ENCODE measurements at regions not wholly inside any gene's neighbourhood (a gene's known extent, or its start where the extent isn't known, plus 50 kb on each side); places are given as distances from the start of the nearest gene placed in this dataset.
A peak's percentile ranks its signal among the peaks of the same experiment; 100 is the strongest.

- H3K27ac ChIP-seq, result peak overlapping the region in 1 of 4 donors; percentile 3
- no peak for TF ChIP-seq EP300 (IDR thresholded peaks at IDR 0.05)
- no peak for TF ChIP-seq CTCF (IDR thresholded peaks at IDR 0.05)
- no peak for TF ChIP-seq POLR2A (IDR thresholded peaks at IDR 0.05)
- no peak for TF ChIP-seq POLR2AphosphoS5 (IDR thresholded peaks at IDR 0.05)
- H3K4me3 ChIP-seq, result no peak overlapping the region
- H3K36me3 ChIP-seq, result no peaks in the 10 kb centered on the region
- DNase-seq, result no peak
- no peaks in the 10 kb centered on the region for H3K27me3 ChIP-seq
- intact Hi-C loops (cut with DNase I), result no loop called here
- H3K9me3 ChIP-seq, result peaks cover 5 to 9% (median 8%) of the 10 kb centered on the region in 4 donors
- H3K4me1 ChIP-seq, result peaks cover 0 to 27% (median 17%) of the 10 kb centered on the region in 4 donors
Measured at GRCh38 chr1:68705466-68705865, 208.6 kb upstream of the DEPDC1 start.

- no peak overlapping the region for H3K4me3 ChIP-seq
- intact Hi-C loops (cut with DNase I), result no loop called here
- DNase-seq, result no peak
- H3K36me3 ChIP-seq, result no peaks in the 10 kb centered on the region
- H3K4me1 ChIP-seq, result peaks cover 0 to 27% (median 17%) of the 10 kb centered on the region in 4 donors
- 70 to 82% methylated on average over 4 of the region's 4 CpGs for WGBS, 2 donors
- no peak for TF ChIP-seq EP300 (IDR thresholded peaks at IDR 0.05)
- no peaks in the 10 kb centered on the region for H3K27me3 ChIP-seq
- peaks cover 5 to 9% (median 8%) of the 10 kb centered on the region in 4 donors for H3K9me3 ChIP-seq
- H3K27ac ChIP-seq, result no peak overlapping the region
Measured at GRCh38 chr1:68706639-68707317, 209.9 kb upstream of the DEPDC1 start.

GRCh38 chr1:68717330-68717729, 220.4 kb upstream of the DEPDC1 start:
- Histone ChIP-seq H3K4me3 (no peak overlapping the region), H3K27ac (peak overlapping the region in 1 of 4 donors; percentile 62), H3K36me3 (no peaks in the 10 kb centered on the region), H3K4me1 (peaks cover 0 to 12% (median 9%) of the 10 kb centered on the region in 4 donors), H3K27me3 (no peaks in the 10 kb centered on the region), H3K9me3 (no peaks in the 10 kb centered on the region)
- TF ChIP-seq CTCF (IDR thresholded peaks at IDR 0.05) (no peak), EP300 (IDR thresholded peaks at IDR 0.05) (peak in 1 of 4 donors; percentile 59), POLR2A (IDR thresholded peaks at IDR 0.05) (no peak), POLR2AphosphoS5 (IDR thresholded peaks at IDR 0.05) (peak in 1 of 4 donors; percentile 24)
- WGBS, 2 donors, result 32 to 52% methylated on average over 1 of the region's 1 CpG
- intact Hi-C loops (cut with DNase I), result no loop called here
- no peak for DNase-seq

- intact Hi-C loops (cut with DNase I), result no loop called here
- no peaks in the 10 kb centered on the region for H3K36me3 ChIP-seq
- TF ChIP-seq POLR2AphosphoS5 (IDR thresholded peaks at IDR 0.05) (no peak), EP300 (IDR thresholded peaks at IDR 0.05) (no peak), CTCF (IDR thresholded peaks at IDR 0.05) (no peak), POLR2A (IDR thresholded peaks at IDR 0.05) (no peak)
- no peak overlapping the region for H3K27ac ChIP-seq
- H3K9me3 ChIP-seq, result no peaks in the 10 kb centered on the region
- WGBS, 2 donors, result 77 to 94% methylated on average over 1 of the region's 1 CpG
- DNase-seq, result no peak
- H3K4me1 ChIP-seq, result peaks cover 0 to 27% (median 21%) of the 10 kb centered on the region in 4 donors
- no peak overlapping the region for H3K4me3 ChIP-seq
- no peaks in the 10 kb centered on the region for H3K27me3 ChIP-seq
Measured at GRCh38 chr1:68720476-68720875, 223.6 kb upstream of the DEPDC1 start.

GRCh38 chr1:68723791-68724190, 226.9 kb upstream of the DEPDC1 start:
- TF ChIP-seq POLR2AphosphoS5 (IDR thresholded peaks at IDR 0.05) (no peak), EP300 (IDR thresholded peaks at IDR 0.05) (no peak), CTCF (IDR thresholded peaks at IDR 0.05) (no peak), POLR2A (IDR thresholded peaks at IDR 0.05) (no peak)
- Histone ChIP-seq H3K27ac (peak overlapping the region in 1 of 4 donors; percentile 60), H3K9me3 (no peaks in the 10 kb centered on the region), H3K27me3 (no peaks in the 10 kb centered on the region), H3K4me3 (no peak overlapping the region), H3K36me3 (no peaks in the 10 kb centered on the region), H3K4me1 (peaks cover 0 to 27% (median 16%) of the 10 kb centered on the region in 4 donors)
- no peak for DNase-seq
- intact Hi-C loops (cut with DNase I), result no loop called here
- 86 to 97% methylated on average over 1 of the region's 1 CpG for WGBS, 2 donors

Measured in sigmoid colon (tissue), 6 donors.